ENCODE measurements at regions not wholly inside any gene's neighbourhood (a gene's known extent, or its start where the extent isn't known, plus 50 kb on each side); places are given as distances from the start of the nearest gene placed in this dataset.

DNA sequence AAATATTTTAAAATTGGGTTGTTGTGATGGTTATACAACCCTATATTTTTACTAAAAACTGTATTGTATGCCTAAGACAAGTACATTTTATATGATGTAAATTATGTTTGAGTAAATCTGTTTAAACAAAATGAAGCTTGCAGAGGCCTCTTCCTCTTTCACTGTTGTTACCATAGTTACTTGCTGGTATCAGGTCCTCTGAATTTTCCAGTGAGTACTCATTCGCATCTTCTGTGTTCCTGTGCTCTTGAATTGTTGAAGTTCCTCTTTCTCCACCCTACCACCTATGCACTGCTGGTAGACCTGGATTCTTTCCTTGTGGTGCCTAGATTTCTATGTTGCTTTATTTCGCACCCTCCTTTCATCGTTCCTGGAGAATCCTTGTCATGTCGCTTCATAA lies 938.5 kb upstream of the ACO1 start:
- TF ChIP-seq, protein P1, sequence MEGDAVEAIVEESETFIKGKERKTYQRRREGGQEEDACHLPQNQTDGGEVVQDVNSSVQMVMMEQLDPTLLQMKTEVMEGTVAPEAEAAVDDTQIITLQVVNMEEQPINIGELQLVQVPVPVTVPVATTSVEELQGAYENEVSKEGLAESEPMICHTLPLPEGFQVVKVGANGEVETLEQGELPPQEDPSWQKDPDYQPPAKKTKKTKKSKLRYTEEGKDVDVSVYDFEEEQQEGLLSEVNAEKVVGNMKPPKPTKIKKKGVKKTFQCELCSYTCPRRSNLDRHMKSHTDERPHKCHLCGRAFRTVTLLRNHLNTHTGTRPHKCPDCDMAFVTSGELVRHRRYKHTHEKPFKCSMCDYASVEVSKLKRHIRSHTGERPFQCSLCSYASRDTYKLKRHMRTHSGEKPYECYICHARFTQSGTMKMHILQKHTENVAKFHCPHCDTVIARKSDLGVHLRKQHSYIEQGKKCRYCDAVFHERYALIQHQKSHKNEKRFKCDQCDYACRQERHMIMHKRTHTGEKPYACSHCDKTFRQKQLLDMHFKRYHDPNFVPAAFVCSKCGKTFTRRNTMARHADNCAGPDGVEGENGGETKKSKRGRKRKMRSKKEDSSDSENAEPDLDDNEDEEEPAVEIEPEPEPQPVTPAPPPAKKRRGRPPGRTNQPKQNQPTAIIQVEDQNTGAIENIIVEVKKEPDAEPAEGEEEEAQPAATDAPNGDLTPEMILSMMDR (IDR thresholded peaks at IDR 0.05; ENCODE audit: unreplicated experiment in 3 of 3), result no peak
- Mint-ChIP-seq H3K4me3 (no peak overlapping the region), H3K27me3 (ENCODE audit: low read depth) (no peaks in the 10 kb centered on the region), H3K27ac (peak overlapping the region in 1 of 3 experiments; percentile 29), H3K9me3 (no peaks in the 10 kb centered on the region), H3K4me1 (peaks cover 5% of the 10 kb centered on the region), H3K36me3 (ENCODE audit: low read depth) (no peaks in the 10 kb centered on the region)

DNA sequence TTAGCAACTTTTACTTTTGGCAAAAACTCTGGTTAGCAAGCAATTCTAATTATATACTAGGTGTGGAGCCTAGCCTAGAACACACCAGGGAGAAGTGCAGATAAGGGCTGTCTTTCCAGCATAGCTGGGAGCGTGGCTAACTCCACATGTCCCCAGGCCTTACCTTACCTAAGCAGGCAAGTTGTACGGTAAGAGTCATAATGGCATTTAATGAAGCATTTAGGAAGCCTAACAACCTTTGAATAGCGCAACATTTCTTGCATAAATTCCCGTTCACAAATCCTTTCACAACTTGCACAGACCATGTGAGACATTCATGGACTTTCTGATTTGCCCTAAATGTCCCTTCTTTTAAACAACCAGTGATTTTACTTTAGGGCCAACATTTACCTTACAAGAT lies 917.4 kb upstream of the ACO1 start:
- no peaks in the 10 kb centered on the region for H3K27me3 Mint-ChIP-seq (ENCODE audit: low read depth)
- H3K27ac Mint-ChIP-seq, result no peak overlapping the region
- H3K4me1 Mint-ChIP-seq, result no peaks in the 10 kb centered on the region
- TF ChIP-seq, protein P1 (IDR thresholded peaks at IDR 0.05; ENCODE audit: unreplicated experiment in 3 of 3), result no peak
- peaks cover 7% of the 10 kb centered on the region for H3K9me3 Mint-ChIP-seq
- H3K4me3 Mint-ChIP-seq, result no peak overlapping the region
- H3K36me3 Mint-ChIP-seq (ENCODE audit: low read depth), result peaks cover 3% of the 10 kb centered on the region

DNA sequence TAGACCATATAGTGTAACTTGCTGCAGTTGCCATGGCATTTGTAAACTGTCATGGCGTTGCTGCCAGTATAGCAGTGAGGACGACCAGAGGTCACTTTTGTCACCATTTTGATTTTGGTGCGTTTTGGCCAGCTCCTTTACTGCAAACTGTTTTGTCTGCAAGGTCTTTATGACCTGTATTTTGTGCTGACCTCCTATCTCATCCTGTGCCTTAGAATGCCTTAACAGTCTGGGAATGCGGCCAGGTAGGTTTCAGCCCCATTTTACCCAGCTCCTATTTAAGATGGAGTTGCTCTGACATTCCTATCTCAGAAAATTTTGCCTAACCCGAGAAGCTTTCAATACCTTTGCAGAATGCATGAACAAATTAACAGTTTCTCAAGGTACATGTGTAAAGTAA lies 914.4 kb upstream of the ACO1 start:
- no peak overlapping the region for H3K27ac Mint-ChIP-seq
- H3K4me1 Mint-ChIP-seq, result peaks cover 9% of the 10 kb centered on the region
- H3K36me3 Mint-ChIP-seq (ENCODE audit: low read depth), result peaks cover 3% of the 10 kb centered on the region
- H3K9me3 Mint-ChIP-seq, result peaks cover 7% of the 10 kb centered on the region
- H3K27me3 Mint-ChIP-seq (ENCODE audit: low read depth), result no peaks in the 10 kb centered on the region
- H3K4me3 Mint-ChIP-seq, result no peak overlapping the region
- TF ChIP-seq, protein P1 (IDR thresholded peaks at IDR 0.05; ENCODE audit: unreplicated experiment in 3 of 3), result no peak

DNA sequence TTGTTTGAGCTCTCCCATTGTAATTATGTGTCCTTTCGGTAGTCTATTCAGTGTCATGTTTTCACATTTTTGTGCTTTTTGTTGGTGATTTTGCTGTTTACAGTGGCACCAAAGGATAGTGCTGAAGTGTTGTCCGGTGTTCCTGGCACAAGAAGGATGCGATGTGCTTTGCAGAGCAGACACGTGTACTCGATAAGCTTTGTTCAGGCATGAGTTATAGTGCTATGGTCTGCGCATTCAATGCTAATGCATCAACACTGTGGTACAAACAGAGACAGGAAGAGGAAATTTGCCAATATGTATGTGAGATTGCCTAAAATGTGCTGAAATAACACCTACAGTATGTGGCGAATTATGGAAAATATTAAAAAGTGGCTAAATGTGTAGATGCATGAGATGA lies 913.4 kb upstream of the ACO1 start:
- TF ChIP-seq, protein P1 (IDR thresholded peaks at IDR 0.05; ENCODE audit: unreplicated experiment in 3 of 3), result no peak
- Mint-ChIP-seq H3K9me3 (peaks cover 3% of the 10 kb centered on the region), H3K36me3 (ENCODE audit: low read depth) (peaks cover 3% of the 10 kb centered on the region), H3K27ac (no peak overlapping the region), H3K27me3 (ENCODE audit: low read depth) (no peaks in the 10 kb centered on the region), H3K4me1 (peaks cover 9% of the 10 kb centered on the region), H3K4me3 (no peak overlapping the region)

DNA sequence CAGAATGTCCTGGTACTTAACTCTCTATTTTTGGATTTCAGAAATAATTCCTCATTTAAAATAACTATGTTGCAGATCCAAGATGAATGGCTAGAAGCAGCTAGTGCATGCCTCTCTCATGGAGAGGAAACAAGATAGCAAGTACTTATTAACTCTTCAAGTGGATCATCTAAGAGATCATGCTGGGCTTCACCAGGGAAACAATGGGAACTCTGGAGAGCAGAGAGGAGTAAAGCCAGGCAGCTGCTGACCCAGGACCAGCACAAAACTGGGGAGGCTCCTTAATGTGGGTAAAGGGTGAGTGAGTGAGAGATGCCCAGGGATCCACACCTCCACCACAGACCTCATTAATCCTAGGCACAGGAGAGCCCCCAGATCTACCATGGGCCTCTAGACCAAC lies 897.8 kb upstream of the ACO1 start:
- no peaks in the 10 kb centered on the region for H3K9me3 Mint-ChIP-seq
- H3K36me3 Mint-ChIP-seq (ENCODE audit: low read depth), result no peaks in the 10 kb centered on the region
- H3K4me1 Mint-ChIP-seq, result peaks cover 2% of the 10 kb centered on the region
- no peaks in the 10 kb centered on the region for H3K27me3 Mint-ChIP-seq (ENCODE audit: low read depth)
- TF ChIP-seq, protein P1 (IDR thresholded peaks at IDR 0.05; ENCODE audit: unreplicated experiment in 3 of 3), result no peak
- H3K4me3 Mint-ChIP-seq, result no peak overlapping the region
- H3K27ac Mint-ChIP-seq, result no peak overlapping the region

DNA sequence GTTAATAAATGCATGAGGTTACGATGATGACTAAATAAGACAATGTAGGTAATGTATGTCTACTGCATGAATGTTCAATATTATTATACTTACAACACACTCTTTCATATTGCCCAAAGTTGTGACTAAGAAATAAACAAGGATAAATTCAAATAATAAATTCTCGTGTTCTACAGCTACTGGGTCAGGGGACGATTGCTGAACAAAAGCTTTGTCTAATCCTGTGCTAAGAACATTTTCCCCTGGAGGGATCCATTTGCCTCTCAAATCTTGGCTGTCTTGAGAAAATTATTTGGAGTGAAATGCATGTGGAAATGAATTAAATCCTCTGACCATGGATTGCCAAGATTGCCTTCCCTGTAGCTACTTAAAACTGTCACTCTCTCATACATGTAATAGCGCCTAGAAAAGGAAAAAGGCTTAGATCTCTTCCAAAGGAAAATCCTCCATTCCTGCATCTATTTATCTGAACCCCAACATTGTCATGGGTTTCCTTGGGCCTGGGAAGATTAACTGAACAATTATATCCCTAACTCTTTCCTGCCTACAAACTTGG lies 893.8 kb upstream of the ACO1 start:
- Mint-ChIP-seq H3K4me3 (no peak overlapping the region), H3K9me3 (peaks cover 2% of the 10 kb centered on the region), H3K27me3 (ENCODE audit: low read depth) (no peaks in the 10 kb centered on the region), H3K36me3 (ENCODE audit: low read depth) (no peaks in the 10 kb centered on the region), H3K4me1 (peaks cover 15% of the 10 kb centered on the region), H3K27ac (peak overlapping the region in 1 of 3 experiments; percentile 58)
- TF ChIP-seq, protein P1 (IDR thresholded peaks at IDR 0.05; ENCODE audit: unreplicated experiment in 3 of 3), result no peak
